Ascending aorta (tissue), 2 donors: ENCODE measurements at regions not wholly inside any gene's neighbourhood (a gene's known extent, or its start where the extent isn't known, plus 50 kb on each side); places are given as distances from the start of the nearest gene placed in this dataset.

Experiments
- DNase-seq, 2 donors: peaks; one replicate each; pipeline ENCODE4 v3.0.0-alpha.2; 2019; ENCODE audit warnings: low spot score in 2 of 2
- H3K27ac ChIP-seq, 2 donors: fragments of 200-600 bp; sonication (generic); one replicate each; pipeline ENCODE4 v1.5.1; 2016 to 2017; ENCODE audit warnings: mild to moderate bottlenecking in 1 of 2
- H3K27me3 ChIP-seq: fragments of 200-600 bp; sonication (generic); one replicate; pipeline ENCODE4 v1.5.1; 2017
- H3K36me3 ChIP-seq, 2 donors: fragments of 200-600 bp; sonication (generic); one replicate each; pipeline ENCODE4 v1.5.1; 2016
- H3K4me1 ChIP-seq, 2 donors: fragments of 200-600 bp; sonication (generic); one replicate each; pipeline ENCODE4 v1.5.1; 2016 to 2017; ENCODE audit warnings: mild to moderate bottlenecking in 1 of 2
- H3K4me3 ChIP-seq, 2 donors: fragments of 200-600 bp; sonication (generic); one replicate each; pipeline ENCODE4 v1.5.1; 2016 to 2017; ENCODE audit warnings: mild to moderate bottlenecking in 1 of 2
- H3K9me3 ChIP-seq, 2 donors: fragments of 200-600 bp; sonication (generic); one replicate each; pipeline ENCODE4 v1.5.1; 2016
- intact Hi-C: fragments of 100-400 bp; cut with DNase I; formaldehyde crosslinking; loops from one replicate; pipeline ENCODE4 v1.15.1; 2023
- TF ChIP-seq, protein P1 (sequence below), 3 experiments: fragments of 200-600 bp in 2 of 3; fragments of 450-650 bp in 1 of 3; sonication (generic) in 2 of 3; IDR thresholded peaks; one replicate each; pipeline ENCODE4 v1.5.1; 2016 to 2019; ENCODE audit warnings: antibody characterized with exemption in 3 of 3, mild to moderate bottlenecking in 1 of 3, moderate library complexity in 1 of 3

DNA sequence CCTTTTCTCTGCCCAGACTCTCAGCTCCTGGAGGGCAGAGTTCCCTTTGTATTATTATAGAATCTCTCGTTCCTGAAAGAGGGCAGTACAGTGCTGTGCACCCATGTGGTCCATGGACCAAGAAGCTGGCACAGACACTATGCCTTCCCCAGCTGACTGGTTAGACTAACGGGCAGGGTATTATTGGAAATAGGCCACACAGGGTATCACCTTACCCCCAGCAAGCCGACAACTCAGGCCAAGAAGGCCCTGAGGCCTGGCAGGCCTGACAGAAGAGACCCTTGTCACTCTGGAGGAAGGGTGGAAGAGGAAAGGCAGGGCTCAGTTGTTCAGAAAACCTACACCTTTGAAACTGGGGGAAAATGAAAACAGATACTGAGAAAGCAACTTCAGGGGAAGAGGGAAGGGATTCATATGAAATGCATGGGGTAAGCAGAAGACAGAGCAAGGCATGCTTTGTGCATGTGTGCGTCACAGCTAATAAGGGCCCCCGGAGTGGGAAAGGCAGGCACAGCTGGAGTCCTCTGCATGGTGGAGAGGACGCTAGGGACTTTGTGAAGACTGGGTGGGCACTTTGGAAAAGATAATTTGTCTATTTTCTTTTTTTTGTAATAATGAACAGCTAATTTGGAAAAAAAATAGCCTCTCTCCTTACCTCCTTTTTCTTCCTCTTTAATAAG is 476.8 kb upstream of the CELF4 start:
- no peak for DNase-seq
- no peak overlapping the region for H3K4me3 ChIP-seq
- TF ChIP-seq, protein P1, sequence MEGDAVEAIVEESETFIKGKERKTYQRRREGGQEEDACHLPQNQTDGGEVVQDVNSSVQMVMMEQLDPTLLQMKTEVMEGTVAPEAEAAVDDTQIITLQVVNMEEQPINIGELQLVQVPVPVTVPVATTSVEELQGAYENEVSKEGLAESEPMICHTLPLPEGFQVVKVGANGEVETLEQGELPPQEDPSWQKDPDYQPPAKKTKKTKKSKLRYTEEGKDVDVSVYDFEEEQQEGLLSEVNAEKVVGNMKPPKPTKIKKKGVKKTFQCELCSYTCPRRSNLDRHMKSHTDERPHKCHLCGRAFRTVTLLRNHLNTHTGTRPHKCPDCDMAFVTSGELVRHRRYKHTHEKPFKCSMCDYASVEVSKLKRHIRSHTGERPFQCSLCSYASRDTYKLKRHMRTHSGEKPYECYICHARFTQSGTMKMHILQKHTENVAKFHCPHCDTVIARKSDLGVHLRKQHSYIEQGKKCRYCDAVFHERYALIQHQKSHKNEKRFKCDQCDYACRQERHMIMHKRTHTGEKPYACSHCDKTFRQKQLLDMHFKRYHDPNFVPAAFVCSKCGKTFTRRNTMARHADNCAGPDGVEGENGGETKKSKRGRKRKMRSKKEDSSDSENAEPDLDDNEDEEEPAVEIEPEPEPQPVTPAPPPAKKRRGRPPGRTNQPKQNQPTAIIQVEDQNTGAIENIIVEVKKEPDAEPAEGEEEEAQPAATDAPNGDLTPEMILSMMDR (IDR thresholded peaks at IDR 0.05): no peak
- no peak overlapping the region for H3K27ac ChIP-seq
- H3K9me3 ChIP-seq: no peaks in the 10 kb centered on the region
- intact Hi-C loops: no loop called here
- no peaks in the 10 kb centered on the region for H3K36me3 ChIP-seq
- H3K4me1 ChIP-seq: no peaks in the 10 kb centered on the region
- H3K27me3 ChIP-seq: no peaks in the 10 kb centered on the region

DNA sequence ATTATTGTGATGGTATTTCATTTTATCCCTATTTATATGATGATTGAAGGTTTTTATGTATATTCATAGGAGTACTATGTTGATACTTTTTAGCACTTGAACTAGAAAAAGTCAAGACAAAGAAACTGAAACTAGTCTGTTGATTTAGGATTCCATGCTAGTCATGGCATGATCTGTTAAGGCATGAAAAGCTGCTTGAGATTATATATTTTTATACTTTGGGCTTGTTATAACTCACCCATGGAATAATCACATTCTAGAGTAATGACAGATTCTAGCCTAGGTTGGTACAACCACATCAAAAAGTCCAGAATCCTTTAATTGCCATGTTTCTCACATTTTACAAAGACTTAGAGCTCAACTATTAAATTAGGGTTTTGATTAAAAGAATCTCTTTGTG is 472.6 kb upstream of the CELF4 start:
- Histone ChIP-seq H3K4me1 (no peaks in the 10 kb centered on the region), H3K27ac (no peak overlapping the region), H3K27me3 (no peaks in the 10 kb centered on the region), H3K9me3 (no peaks in the 10 kb centered on the region), H3K4me3 (no peak overlapping the region), H3K36me3 (no peaks in the 10 kb centered on the region)
- intact Hi-C loops: no loop called here
- TF ChIP-seq, protein P1 (IDR thresholded peaks at IDR 0.05): no peak
- no peak for DNase-seq

DNA sequence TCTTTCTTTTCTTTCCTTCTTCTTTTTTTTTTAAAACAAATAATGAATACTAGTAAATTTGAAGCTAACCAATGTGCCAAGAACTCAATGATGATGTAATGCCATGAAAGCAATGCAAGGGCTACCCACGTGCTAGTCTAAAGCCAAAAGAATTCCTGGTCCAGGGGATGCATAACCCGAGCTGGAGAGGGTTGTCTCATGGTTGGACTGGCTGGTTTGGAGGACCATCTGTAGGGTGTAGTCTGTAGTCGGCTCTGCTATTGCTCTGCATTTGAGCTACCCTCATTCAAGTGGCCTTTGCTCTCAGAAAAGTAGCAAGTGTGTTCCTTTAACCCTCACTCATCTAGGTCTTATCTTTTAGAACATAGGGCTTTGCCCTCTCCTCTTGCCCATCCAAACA is 469.6 kb upstream of the CELF4 start:
- intact Hi-C loops: no loop called here
- TF ChIP-seq, protein P1 (IDR thresholded peaks at IDR 0.05): no peak
- no peaks in the 10 kb centered on the region for H3K36me3 ChIP-seq

DNA sequence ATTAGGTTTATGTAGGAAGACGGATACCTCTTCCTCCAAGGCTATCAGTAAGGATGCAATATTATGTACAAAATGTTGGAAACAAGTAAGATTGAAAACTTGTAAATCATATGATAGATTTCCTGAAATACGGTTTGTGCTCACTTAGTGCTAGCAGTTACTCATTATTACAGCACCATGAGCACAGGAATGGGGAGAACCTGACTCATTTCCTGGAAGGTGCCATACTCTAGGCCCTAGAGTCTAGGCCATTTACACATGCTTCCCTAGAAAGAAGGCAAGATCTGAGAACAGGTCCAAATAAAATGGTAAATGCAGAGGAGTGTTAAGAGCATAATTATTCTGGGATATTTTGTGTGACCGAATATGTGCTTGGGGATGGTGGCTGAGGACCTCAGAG is 467.7 kb upstream of the CELF4 start:
- H3K27ac ChIP-seq: no peak overlapping the region
- TF ChIP-seq, protein P1 (IDR thresholded peaks at IDR 0.05): no peak
- no peak for DNase-seq
- H3K4me1 ChIP-seq: no peaks in the 10 kb centered on the region
- no peak overlapping the region for H3K4me3 ChIP-seq
- intact Hi-C loops: no loop called here
- H3K9me3 ChIP-seq: no peaks in the 10 kb centered on the region
- no peaks in the 10 kb centered on the region for H3K27me3 ChIP-seq
- no peaks in the 10 kb centered on the region for H3K36me3 ChIP-seq

More for the DNA sequence above, 469.6 kb upstream of the CELF4 start:
- DNase-seq: no peak
- H3K9me3 ChIP-seq: no peaks in the 10 kb centered on the region
- no peak overlapping the region for H3K27ac ChIP-seq
- H3K4me3 ChIP-seq: no peak overlapping the region
- H3K4me1 ChIP-seq: no peaks in the 10 kb centered on the region
- H3K27me3 ChIP-seq: no peaks in the 10 kb centered on the region

DNA sequence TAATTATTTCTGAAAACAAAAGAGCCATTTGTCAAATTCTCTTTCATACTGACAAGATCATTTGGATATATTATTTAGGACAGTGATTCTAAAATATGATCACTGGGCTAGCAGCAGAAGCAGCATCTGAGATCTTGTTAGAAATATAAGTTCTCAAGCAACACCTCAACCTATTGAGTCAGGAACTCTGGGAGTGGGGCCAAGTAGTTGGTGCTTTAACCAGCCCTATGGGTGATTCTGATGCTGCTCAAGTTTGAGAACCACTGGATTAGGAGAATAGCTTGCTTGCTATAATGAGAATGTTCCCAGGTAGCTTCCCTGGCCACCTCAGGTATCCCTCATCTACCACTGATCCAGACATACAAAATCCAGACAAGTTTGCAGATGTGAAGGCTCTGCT is 466.9 kb upstream of the CELF4 start:
- Histone ChIP-seq H3K9me3 (no peaks in the 10 kb centered on the region), H3K4me1 (no peaks in the 10 kb centered on the region), H3K36me3 (no peaks in the 10 kb centered on the region), H3K4me3 (no peak overlapping the region), H3K27ac (no peak overlapping the region), H3K27me3 (no peaks in the 10 kb centered on the region)
- TF ChIP-seq, protein P1 (IDR thresholded peaks at IDR 0.05): no peak
- DNase-seq: no peak
- intact Hi-C loops: no loop called here

DNA sequence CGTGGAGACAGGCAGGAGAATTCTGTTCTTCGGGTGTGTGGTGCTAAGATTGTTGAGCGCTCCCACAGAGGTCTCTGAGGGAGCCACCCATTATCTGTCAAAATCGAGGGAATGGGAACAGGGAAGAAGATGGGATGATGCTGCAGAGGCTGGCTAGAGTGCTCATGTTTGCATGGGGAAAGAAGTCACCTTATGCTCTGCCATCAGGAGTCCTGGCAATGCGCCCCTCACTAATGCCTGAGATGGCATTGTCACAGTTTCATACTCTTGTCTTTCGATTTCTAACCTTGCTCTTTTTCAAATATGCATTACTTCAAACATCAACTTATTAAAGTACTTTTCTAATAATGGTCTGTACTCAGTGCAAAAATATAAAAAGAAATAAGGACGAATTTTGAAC is 463.3 kb upstream of the CELF4 start:
- intact Hi-C loops: no loop called here
- no peak overlapping the region for H3K27ac ChIP-seq
- H3K27me3 ChIP-seq: no peaks in the 10 kb centered on the region
- DNase-seq: no peak
- TF ChIP-seq, protein P1 (IDR thresholded peaks at IDR 0.05): no peak
- no peak overlapping the region for H3K4me3 ChIP-seq
- H3K36me3 ChIP-seq: no peaks in the 10 kb centered on the region
- no peaks in the 10 kb centered on the region for H3K4me1 ChIP-seq
- no peaks in the 10 kb centered on the region for H3K9me3 ChIP-seq
